ENCODE measurements at regions not wholly inside any gene's neighbourhood (a gene's known extent, or its start where the extent isn't known, plus 50 kb on each side); places are given as distances from the start of the nearest gene placed in this dataset.

DNA sequence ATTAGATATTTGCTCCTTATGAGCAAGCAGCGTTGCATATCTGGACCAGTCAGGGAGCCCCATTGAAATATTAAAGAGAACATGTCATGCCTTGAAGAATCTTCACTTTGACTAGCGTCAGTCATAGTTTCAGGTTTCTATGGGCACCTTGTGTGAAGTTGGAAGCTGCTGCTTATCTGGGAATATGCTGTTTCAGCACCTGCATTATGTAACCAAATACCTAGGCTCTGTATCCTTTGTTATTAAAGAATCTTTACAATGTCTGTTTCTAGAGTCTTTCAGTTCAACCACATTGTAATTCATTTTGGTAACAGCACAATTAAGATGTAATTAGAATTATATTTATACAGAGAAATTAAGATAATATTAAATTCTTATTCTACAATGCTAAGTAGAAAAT lies 818.8 kb upstream of the TYRP1 start:
- no peaks in the 10 kb centered on the region for H3K27me3 ChIP-seq (replicated peaks; ENCODE audit: insufficient read depth, low read length)
- H3K27ac ChIP-seq (ENCODE audit: low read length), result no peak overlapping the region
- H3K9me2 ChIP-seq (replicated peaks; ENCODE audit: insufficient read depth, low read length), result no peaks in the 10 kb centered on the region
- no peak for DNase-seq
- no peak for TF ChIP-seq EZH2 (optimal IDR thresholded peaks at IDR 0.05; ENCODE audit: low read depth, low read length)
- no peak for TF ChIP-seq EZH2phosphoT487 (IDR thresholded peaks at IDR 0.05; ENCODE audit: low read length)
- TF ChIP-seq, protein P1, sequence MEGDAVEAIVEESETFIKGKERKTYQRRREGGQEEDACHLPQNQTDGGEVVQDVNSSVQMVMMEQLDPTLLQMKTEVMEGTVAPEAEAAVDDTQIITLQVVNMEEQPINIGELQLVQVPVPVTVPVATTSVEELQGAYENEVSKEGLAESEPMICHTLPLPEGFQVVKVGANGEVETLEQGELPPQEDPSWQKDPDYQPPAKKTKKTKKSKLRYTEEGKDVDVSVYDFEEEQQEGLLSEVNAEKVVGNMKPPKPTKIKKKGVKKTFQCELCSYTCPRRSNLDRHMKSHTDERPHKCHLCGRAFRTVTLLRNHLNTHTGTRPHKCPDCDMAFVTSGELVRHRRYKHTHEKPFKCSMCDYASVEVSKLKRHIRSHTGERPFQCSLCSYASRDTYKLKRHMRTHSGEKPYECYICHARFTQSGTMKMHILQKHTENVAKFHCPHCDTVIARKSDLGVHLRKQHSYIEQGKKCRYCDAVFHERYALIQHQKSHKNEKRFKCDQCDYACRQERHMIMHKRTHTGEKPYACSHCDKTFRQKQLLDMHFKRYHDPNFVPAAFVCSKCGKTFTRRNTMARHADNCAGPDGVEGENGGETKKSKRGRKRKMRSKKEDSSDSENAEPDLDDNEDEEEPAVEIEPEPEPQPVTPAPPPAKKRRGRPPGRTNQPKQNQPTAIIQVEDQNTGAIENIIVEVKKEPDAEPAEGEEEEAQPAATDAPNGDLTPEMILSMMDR (IDR thresholded peaks at IDR 0.05; ENCODE audit: low read length), result no peak
- no peak overlapping the region for H3K9ac ChIP-seq (ENCODE audit: low read length)
- no peaks in the 10 kb centered on the region for H3K79me2 ChIP-seq (ENCODE audit: low read length)
- no peak overlapping the region for H3K4me2 ChIP-seq (ENCODE audit: low read depth, low read length)
- no peak overlapping the region for H2AFZ ChIP-seq (ENCODE audit: low read length)
- H3F3A ChIP-seq (ENCODE audit: insufficient read depth, low read length), result no peaks in the 10 kb centered on the region
- H3K9me3 ChIP-seq (replicated peaks; ENCODE audit: insufficient read depth, low read length), result no peaks in the 10 kb centered on the region
- H4K20me1 ChIP-seq (ENCODE audit: insufficient read depth, low read length), result no peaks in the 10 kb centered on the region
- no peaks in the 10 kb centered on the region for H3K36me3 ChIP-seq (replicated peaks; ENCODE audit: insufficient read depth, low read length)
- H3K4me3 ChIP-seq (ENCODE audit: low read length), result no peak overlapping the region
- H3K4me1 ChIP-seq (ENCODE audit: low read length), result no peaks in the 10 kb centered on the region

DNA sequence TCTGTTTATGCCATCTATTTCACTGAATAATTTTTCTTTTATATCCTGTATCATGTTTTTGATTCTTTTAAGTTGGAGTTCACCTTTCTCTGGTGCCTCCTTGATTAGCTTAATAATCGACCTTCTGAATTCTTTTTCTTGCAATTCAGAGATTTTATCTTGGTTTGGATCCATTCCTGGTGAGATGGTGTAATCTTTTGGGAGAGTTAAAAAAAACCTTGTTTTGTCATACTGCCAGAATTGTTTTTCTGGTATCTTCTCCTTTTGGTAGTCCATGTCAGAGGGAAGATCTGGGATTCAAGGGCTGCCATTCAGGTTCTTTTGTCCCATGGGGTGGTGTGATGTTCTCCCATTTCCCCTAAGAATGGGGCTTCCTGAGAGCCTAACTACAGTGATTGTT lies 800.8 kb upstream of the TYRP1 start:
- H3K9me2 ChIP-seq (replicated peaks; ENCODE audit: insufficient read depth, low read length), result no peaks in the 10 kb centered on the region
- no peak for DNase-seq
- no peaks in the 10 kb centered on the region for H3K36me3 ChIP-seq (replicated peaks; ENCODE audit: insufficient read depth, low read length)
- TF ChIP-seq, protein P1 (IDR thresholded peaks at IDR 0.05; ENCODE audit: low read length), result no peak
- TF ChIP-seq EZH2phosphoT487 (IDR thresholded peaks at IDR 0.05; ENCODE audit: low read length) (no peak), EZH2 (optimal IDR thresholded peaks at IDR 0.05; ENCODE audit: low read depth, low read length) (no peak)
- no peaks in the 10 kb centered on the region for H3K27me3 ChIP-seq (replicated peaks; ENCODE audit: insufficient read depth, low read length)
- H3K27ac ChIP-seq (ENCODE audit: low read length), result no peak overlapping the region
- no peak overlapping the region for H2AFZ ChIP-seq (ENCODE audit: low read length)
- no peaks in the 10 kb centered on the region for H3K4me1 ChIP-seq (ENCODE audit: low read length)
- H3K9me3 ChIP-seq (replicated peaks; ENCODE audit: insufficient read depth, low read length), result no peaks in the 10 kb centered on the region
- H3K9ac ChIP-seq (ENCODE audit: low read length), result no peak overlapping the region
- H3K4me3 ChIP-seq (ENCODE audit: low read length), result no peak overlapping the region
- H4K20me1 ChIP-seq (ENCODE audit: insufficient read depth, low read length), result no peaks in the 10 kb centered on the region
- no peaks in the 10 kb centered on the region for H3K79me2 ChIP-seq (ENCODE audit: low read length)
- H3K4me2 ChIP-seq (ENCODE audit: low read depth, low read length), result no peak overlapping the region
- H3F3A ChIP-seq (ENCODE audit: insufficient read depth, low read length), result no peaks in the 10 kb centered on the region

DNA sequence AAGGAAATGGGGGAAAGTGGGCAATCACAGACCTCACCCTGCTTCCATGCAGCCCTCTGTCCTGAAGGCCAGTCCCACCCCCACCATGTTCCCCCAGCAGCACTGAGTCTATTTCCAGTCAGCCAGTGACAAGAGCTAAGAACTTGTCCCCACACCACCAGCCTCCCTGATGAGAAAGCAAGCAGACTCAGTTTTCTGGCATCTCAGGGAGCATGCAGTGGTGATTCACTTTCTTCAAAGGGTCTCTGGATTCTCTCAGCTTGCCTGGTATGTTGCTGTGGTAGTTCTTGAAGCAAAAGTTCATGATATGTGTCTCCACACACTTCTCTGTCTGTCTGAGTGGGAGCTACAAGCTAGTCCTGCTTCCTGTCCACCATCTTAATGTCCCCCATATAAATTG lies 799.9 kb upstream of the TYRP1 start:
- TF ChIP-seq EZH2phosphoT487 (IDR thresholded peaks at IDR 0.05; ENCODE audit: low read length), result no peak
- TF ChIP-seq, protein P1 (IDR thresholded peaks at IDR 0.05; ENCODE audit: low read length), result no peak
- no peak for TF ChIP-seq EZH2 (optimal IDR thresholded peaks at IDR 0.05; ENCODE audit: low read depth, low read length)
- H3K27me3 ChIP-seq (replicated peaks; ENCODE audit: insufficient read depth, low read length), result no peaks in the 10 kb centered on the region
- H3K9me2 ChIP-seq (replicated peaks; ENCODE audit: insufficient read depth, low read length), result no peaks in the 10 kb centered on the region
- no peak overlapping the region for H3K9ac ChIP-seq (ENCODE audit: low read length)
- H4K20me1 ChIP-seq (ENCODE audit: insufficient read depth, low read length), result no peaks in the 10 kb centered on the region
- H3K4me2 ChIP-seq (ENCODE audit: low read depth, low read length), result no peak overlapping the region
- H3F3A ChIP-seq (ENCODE audit: insufficient read depth, low read length), result no peaks in the 10 kb centered on the region
- H3K9me3 ChIP-seq (replicated peaks; ENCODE audit: insufficient read depth, low read length), result no peaks in the 10 kb centered on the region
- no peaks in the 10 kb centered on the region for H3K79me2 ChIP-seq (ENCODE audit: low read length)
- H3K36me3 ChIP-seq (replicated peaks; ENCODE audit: insufficient read depth, low read length), result no peaks in the 10 kb centered on the region
- no peak overlapping the region for H2AFZ ChIP-seq (ENCODE audit: low read length)
- no peaks in the 10 kb centered on the region for H3K4me1 ChIP-seq (ENCODE audit: low read length)
- H3K4me3 ChIP-seq (ENCODE audit: low read length), result no peak overlapping the region
- H3K27ac ChIP-seq (ENCODE audit: low read length), result no peak overlapping the region
- DNase-seq, result no peak

Data from MM.1S (cell line).